ENCODE measurements at regions not wholly inside any gene's neighbourhood (a gene's known extent, or its start where the extent isn't known, plus 50 kb on each side); places are given as distances from the start of the nearest gene placed in this dataset.

DNA sequence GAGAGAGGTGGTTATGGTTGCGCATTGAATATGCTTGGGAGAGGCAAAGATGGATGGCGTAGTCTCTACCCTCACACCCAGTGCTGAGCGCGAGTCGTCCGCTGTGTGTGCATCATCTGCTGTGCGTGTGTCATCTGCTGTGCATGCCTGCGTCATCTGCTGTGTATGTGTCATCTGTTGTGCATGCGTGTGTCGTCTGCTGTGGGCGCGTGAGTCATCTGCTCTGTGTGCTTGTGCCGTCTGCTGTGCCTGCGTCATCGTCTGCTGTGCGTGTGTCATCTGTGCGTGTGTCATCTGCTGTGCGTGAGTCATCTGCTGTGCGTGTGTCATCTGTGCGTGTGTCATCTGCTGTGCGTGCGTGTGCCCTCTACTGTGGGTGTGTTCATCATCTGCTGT is 68.0 kb upstream of the IRX4 start:
- DNase-seq, result no peak

DNA sequence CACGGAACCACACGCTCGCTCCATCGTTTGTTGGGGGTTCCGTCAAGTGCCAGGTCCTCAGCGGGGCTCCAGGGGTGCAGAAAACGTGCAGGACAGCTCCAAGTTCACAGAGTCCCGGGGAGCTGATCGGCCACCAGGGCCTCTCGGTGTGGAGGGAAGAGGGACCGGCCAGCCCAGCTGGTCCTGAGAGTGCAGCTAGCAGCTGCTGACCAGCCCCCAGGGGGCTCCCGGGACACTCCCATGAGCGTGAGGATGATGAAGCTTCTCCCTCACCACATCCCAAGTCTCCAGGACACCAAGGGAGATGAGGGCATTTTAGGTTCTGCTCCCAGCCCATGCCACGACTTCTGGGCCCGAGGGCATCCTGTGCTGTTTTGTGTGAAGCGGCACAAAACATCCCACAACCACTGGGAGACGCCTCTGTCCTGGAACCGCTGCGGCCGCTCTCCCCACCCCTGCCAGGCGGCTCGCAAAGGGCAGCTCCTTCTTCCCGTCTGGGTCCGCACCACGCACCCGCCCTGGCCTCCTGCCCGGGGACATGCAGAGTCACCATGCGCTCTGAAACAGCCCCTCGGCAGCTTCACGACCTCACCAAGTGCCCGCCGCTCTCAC is 67.5 kb upstream of the IRX4 start:
- DNase-seq, result no peak

DNA sequence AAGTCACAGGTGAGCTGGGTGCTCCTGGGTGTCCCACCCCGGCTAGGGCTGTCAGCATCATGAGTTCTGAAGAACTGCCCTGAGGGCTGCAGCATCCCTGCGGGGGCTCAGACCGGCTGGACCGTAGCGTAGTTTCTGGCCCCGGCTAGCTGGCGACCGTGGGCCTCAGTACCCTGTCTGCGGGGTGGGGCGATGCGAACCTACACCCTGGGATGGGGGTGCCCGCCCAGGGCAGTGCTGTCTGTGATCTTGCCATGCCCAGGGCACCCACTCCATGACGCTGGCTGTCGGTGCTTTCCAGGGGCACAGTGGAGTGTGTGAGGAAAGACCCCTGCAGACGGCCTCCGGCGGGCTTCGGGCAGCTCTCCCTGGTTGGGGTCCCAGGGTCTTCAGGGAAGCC is 66.5 kb upstream of the IRX4 start:
- DNase-seq, result no peak

DNA sequence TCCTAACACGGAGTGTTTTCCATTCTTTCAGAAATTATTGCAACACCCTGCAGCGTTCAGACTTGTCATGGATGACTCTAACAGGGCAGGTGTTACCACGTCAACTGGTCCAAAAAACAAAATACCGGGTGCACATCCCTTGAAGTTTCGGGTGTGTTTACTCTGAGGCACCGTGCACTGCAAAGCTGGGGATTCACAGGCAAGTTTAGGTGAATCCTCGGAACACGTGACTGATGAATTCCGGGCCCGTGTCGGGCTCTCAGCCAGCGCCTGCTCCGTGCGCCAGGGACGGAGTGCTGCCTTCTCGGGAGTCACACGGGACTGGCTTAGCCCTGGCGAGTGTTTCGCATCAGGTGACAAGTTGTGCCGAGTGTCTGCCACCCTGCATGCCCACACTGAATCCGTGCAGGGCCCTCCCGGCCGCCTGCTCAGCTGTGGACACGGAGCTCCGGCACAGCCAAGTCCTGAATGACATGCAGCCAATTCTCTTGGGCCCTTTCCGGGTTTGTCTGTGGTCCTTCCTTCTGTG is 66.0 kb upstream of the IRX4 start:
- DNase-seq, result no peak

DNA sequence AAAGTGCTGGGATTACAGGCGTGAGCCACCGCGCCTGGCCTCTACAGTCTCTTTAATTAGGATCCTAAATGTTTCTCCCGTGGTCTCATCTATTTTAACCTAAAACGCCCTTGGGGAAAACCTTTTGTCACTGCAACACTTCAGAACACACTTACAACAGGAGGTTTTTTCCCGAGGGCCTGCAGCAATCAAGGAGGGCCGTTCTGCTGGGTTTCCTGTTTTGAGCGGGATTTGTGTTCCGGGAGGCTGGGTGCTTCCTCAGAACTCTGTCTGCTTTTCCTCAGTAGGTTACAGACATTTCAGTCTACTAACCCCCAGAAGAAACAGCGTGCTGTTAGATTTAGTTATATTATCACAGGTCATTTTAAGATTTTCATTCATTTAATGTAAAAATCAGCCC is 65.4 kb upstream of the IRX4 start:
- DNase-seq, result no peak

DNA sequence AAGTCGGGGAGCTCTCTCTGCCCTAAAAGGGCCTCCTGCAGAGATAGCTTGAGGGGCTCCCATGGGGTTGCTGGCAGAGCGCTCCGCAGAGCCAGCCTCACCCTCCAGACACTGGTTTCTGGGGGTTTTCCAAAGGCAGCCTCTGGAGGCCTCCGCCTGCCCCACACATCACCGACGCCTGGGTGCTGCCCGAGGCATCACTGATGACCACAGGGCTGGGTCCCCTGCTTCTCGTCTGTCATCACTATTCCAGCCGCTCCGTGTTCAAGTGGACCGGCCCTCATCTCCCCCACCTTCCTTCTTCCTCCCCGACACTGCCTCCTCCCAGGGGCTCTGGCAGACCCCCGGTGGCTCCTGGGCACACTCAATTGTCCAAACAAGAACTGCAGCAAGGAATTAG is 64.1 kb upstream of the IRX4 start:
- no peak for DNase-seq

DNA sequence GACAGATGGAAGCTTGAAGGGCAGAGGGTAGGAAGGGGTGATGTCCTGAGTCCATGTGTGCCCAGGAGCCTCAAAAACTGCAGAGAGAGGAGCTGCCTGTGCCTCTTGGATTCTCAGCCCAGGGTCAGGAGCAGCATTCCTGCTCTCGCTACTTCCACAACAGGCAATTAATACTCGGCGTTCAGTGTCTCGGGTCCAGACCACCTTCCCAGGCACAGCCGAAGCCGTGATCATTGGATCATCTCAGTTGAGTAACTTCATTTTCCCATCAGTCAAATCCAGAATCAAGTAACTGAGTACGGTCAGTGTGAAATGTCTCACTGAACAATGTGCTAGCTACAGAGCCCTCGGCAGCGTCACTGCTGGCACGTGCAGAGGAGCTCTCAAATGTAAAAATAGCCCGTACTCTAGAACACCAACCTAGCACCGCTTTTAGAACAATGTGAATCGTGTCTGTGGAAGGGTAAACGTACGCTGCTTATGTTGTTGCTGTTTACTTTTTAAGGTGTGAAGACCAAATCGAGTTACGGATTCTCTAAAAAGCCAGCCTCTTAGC is 63.5 kb upstream of the IRX4 start:
- no peak for DNase-seq

DNA sequence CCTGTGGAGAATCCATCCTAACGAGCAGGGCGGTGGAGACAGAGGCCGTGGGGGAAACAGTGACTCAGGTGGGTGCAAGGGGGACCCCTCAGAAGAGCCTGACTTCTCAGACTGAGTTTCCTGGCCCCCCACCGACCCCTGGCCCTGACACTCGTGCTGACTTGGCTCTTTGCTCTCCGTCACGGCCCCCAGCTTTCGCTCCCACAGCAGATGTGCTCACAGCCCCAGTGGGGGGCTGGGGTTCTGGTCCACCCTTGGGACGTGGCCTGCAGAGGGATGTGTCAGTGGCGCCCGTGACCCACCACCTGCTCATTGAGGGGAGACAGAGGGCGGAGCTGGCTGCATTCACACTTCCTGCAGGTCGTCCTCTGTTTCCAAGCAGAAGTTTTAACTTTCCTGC is 62.9 kb upstream of the IRX4 start:
- no peak for DNase-seq

DNA sequence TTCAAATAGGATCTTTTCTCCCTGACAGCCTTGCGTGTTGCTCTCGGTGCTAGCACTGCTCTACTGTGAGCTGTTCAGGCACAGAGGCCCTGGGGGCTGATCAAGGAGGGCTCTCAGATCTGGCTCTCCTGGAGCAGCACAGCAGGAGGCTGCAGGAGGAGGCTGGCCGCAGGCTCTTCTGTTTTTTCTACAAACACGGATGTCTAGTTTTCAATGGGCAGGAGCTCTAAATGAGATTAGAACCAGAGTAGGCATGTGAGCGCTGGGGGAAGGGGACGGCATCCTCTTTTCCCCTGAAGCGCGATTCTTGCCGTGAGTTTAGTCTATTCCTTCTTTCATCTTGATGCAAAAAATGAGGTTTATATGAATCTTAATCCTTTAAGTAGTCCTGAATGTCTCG is 61.7 kb upstream of the IRX4 start:
- DNase-seq, result no peak

DNA sequence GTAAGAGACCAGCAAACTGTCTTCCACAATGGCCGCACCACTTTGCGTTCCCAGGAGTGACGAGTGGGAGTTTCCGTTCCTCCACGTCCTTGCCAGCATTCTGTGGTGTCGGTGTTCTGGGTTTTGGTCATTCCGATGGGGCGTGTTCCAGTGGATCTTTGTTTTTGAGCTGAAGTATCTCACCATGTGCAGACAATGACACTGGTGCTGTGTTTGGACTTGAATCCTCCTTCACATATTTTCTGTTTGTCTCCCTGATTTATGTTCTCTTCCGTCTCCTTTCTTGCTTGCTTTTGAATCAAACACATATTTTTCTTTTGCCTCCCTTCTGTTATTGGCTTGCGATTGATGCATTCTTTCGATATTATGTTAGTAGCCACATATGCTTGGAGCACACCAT is 60.8 kb upstream of the IRX4 start:
- DNase-seq, result no peak

DNA sequence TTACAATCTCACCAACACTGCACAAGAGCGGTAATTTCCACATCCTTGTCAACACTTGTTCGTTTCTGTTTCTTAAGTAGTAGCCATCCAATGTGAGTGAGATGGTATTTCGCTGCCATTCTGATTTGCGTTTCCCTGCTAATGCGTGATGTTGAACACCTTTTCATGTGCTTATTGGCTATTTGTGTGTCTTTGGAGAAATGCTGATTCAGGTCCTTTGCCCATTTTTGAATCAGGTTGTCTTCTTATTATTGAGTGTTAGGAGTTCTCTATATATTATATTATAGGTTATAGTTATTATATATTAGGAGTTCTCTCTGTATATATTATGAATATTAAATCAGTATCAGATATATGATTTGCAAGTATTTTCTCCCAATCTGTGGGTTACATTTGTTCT is 59.9 kb upstream of the IRX4 start:
- DNase-seq, result no peak

DNA sequence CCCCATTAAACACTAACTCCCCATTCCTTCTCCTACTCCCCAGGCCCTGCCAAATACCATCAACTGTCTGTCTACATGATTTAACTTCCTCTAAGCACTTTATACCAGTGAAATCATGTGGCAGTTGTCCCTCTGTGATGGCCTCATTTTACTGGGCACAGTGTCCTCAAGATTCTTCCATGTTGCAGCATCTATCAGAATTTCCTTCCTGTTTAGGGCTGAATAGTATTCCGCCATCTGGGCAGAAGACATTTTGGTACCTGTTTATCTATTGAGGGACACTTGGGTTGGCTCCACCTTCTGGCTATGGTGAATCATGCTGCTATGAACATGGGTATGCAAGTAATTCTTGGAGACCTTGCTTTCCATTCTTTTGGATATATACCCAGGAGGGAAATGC is 59.4 kb upstream of the IRX4 start:
- no peak for DNase-seq

DNA sequence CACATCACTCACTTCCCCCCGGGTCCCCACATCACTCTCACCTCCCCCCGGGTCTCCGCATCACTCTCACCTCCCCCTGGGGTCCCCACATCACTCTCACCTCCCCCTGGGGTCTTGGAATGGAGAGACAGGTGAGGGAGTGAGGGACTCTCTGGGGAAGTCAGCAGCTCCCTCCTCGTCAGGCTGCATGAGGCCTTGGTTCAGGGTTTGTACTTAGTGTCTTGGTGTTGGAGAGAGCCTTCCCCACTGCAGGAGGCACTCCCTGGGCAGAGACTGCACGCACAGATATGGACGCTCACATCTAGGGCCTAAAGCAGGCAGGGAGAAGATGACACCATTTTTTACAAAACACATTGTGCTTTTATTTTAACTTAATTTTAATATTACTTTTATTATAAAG is 56.5 kb upstream of the IRX4 start:
- no peak for DNase-seq

DNA sequence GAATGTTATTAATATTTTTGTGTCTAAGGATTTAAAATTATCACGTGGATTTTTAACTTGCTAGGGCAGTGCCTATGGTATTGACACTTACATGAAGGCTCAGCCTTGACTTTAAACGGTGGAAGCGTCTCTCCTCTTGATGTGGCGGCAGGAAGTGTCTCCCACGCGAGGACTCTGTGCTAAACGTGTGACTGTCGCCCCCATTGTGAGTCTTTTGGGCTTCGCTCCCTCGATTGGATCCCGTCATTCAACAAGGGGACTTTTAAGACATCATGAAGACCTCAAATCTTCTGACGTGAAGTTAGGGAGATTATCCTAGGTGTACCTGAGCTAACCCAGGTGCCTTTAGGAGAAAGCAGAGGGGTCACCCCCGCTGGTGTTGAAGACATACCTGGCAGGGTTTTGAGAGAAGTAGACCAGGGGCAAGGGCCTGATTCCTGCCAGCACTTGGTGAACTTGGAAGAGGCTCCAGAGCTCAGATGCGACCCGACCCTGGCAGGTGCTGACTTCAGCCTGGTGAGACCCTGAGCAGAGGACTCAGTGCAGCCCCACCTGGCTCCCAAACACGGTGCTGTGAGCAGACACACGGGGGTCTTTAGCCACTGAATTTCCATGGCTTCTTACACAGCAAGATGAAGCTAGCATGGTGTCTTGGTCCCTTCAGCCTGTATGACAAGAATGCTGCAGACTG is 55.7 kb upstream of the IRX4 start:
- DNase-seq, result no peak

DNA sequence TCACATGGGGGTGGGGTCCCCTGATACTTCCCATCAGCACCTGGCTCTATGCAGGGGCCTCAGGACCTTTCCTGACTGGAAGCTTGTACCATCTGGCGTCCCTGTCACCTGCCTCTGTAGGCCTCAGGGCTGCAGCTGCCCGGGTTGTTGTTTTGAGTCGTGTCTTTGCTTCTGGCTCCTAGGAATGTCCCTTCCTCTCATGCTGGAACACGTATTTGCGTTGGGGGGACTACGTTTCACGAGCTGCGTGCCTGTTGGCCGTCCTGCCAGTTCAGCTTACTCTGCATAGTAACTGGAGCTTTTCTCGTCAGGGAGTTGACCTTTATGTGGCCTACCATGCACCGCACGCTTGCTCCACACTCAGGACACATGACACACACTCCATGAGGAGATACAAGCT is 54.9 kb upstream of the IRX4 start:
- DNase-seq, result no peak

DNA sequence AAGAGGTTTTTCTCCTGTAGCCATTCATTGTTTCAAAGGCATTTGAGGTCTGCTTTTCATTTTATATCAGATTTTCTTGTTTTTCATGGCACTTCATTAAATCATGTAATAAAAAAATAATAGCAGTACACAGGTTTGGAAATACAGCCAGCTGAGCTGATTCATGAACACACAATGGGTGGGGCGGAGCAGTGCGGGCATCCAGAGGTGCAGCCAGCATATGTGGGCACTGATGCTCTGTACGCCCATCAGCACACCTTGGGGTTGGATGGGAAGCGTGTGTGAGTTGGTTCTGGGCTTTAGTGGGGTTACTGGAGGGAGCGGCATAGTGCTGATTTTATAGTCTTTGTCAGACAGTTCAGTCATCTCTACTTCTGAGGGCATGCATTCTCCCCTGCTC is 54.2 kb upstream of the IRX4 start:
- DNase-seq, result no peak

DNA sequence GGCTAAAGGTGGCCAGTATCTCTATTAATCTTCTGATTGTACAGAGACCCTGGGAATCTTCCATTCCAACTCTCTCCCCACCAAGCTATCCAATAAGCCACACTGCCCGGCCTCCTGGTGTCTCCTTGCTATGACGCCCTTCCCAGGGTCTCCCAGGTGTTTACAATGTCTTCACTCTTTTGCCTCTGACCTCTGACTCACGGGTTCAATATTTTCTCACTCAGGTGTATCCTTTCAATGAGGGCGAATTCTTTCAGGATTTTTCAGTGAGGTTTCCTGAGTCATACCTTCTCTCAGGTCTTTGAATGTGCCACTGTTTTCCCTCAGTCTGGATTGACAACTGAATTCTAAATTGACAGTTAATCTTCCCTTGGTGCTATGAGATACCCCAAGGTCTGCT is 53.7 kb upstream of the IRX4 start:
- no peak for DNase-seq

DNA sequence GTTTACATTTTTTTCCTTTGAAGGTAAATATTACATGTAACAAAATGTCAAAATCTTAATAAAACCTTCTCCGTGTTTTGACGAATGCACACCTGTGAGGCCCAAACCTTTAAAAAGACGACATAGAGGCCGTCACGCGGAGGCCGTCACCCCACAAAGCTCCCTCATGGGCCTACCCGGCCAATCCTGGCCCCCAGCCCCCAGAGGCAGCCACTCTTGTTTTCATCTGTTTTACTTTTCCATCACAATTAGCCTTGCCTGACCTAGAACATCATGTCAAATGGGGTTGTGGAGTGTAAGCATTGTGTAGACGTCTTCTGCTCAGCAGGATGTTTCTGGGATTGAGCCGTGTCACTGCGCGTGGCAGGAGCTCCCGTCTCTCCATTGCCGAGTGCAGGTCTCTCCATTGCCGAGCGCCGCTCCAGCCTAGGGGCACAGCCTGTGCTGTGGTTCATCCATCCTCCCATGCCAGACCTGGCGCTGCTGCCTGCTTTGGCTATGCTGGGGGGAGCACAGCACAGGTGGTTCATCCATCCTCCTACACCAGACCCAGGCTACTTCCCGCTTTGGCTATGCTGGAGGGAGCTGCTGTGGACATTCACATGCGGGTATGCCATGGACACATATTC is 52.2 kb upstream of the IRX4 start:
- no peak for DNase-seq

DNA sequence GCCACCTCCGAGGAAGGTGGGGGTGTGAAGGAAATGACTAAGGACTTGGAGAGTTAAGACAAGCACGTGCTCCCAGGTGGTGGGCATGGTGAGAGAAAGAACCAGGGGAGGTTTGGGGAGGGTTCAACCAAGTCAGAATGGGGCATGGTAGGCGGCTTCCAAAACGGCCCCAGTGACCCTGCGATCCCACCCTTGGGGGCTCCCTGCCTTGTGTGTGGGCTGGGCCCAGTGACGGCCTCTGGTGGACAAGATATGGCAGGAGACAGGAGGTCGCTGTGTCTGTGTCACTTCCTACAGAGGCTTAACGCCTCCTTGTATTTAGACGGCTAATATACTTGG is 51.3 kb upstream of the IRX4 start:
- no peak for DNase-seq

DNA sequence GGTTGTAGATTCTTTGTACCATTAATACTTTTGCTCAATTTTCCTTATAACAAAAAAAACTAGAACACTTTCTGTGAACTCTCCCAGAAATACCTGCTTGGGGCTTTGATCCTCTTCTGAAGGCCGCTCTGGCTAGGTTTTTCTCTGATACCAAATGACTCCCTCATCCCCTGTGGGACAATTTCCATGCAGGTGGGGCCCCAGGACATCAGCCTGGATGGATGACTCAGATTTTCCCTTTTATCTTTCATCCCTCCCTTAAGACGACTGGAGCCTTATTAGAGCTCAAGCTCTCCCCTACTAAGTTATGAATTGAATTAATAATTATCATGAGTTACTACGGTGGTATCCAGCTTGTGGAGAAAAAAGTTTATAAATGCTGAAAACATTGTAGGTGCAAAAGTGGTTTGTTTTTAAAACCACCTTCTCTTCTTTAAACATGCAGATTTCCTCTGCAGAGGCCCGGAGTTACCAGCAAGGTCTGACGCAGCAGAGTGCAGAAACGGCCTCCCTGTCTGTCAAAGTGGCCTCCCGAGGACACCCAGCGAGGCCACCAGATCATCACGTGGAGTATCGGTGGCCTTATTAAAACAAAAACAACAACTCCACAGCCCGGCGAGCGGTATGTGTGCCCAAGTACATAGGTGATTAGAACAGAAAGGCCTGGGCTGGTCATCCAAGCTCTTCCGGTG is 50.8 kb upstream of the IRX4 start:
- no peak for DNase-seq

Measured in right kidney (tissue), 1 donor.